MM.1S (cell line): ENCODE measurements at regions not wholly inside any gene's neighbourhood (a gene's known extent, or its start where the extent isn't known, plus 50 kb on each side); places are given as distances from the start of the nearest gene placed in this dataset.

ENCODE experiments used
- DNase-seq: peaks from one replicate; pipeline ENCODE4 v3.0.0-alpha.2; 2015
- H2AFZ ChIP-seq: fragments of 300-600 bp; sonication (generic); 2 replicates; pipeline ENCODE4 v1.6.0; 2016; ENCODE audit warnings: antibody characterized with exemption, low read length
- H3F3A ChIP-seq: fragments of 300-600 bp; sonication (generic); 2 replicates; pipeline ENCODE4 v1.6.1; 2016; ENCODE audit warnings: mild to moderate bottlenecking, antibody characterized with exemption, low read length, moderate library complexity, mixed read lengths; ENCODE audit not compliant: insufficient read depth
- H3K27ac ChIP-seq: fragments of 300-600 bp; sonication (generic); 2 replicates; pipeline ENCODE4 v1.5.1; 2016; ENCODE audit warnings: mild to moderate bottlenecking, low read length
- H3K27me3 ChIP-seq: fragments of 300-600 bp; sonication (generic); replicated peaks from 2 replicates; pipeline ENCODE4 v1.6.0; 2016; ENCODE audit warnings: low read length; ENCODE audit not compliant: insufficient read depth
- H3K36me3 ChIP-seq: fragments of 300-600 bp; sonication (generic); replicated peaks from 2 replicates; pipeline ENCODE4 v1.6.1; 2016; ENCODE audit warnings: mild to moderate bottlenecking, low read length, mixed read lengths; ENCODE audit not compliant: insufficient read depth
- H3K4me1 ChIP-seq: fragments of 300-600 bp; sonication (generic); 2 replicates; pipeline ENCODE4 v1.6.1; 2016; ENCODE audit warnings: low read length, mixed read lengths
- H3K4me2 ChIP-seq: fragments of 300-600 bp; sonication (generic); 2 replicates; pipeline ENCODE4 v1.6.0; 2016; ENCODE audit warnings: low read depth, low read length
- H3K4me3 ChIP-seq: fragments of 300-600 bp; sonication (generic); 2 replicates; pipeline ENCODE4 v1.5.1; 2016; ENCODE audit warnings: low read length, mixed read lengths
- H3K79me2 ChIP-seq: fragments of 300-600 bp; sonication (generic); 2 replicates; pipeline ENCODE4 v1.6.1; 2016; ENCODE audit warnings: mixed run types, low read length, mixed read lengths
- H3K9ac ChIP-seq: fragments of 300-600 bp; sonication (generic); 2 replicates; pipeline ENCODE4 v1.6.1; 2016; ENCODE audit warnings: low read length, mixed read lengths
- H3K9me2 ChIP-seq: fragments of 300-600 bp; sonication (generic); replicated peaks from 2 replicates; pipeline ENCODE4 v1.6.1; 2016; ENCODE audit warnings: mild to moderate bottlenecking, low read length, mixed read lengths; ENCODE audit not compliant: insufficient read depth
- H3K9me3 ChIP-seq: fragments of 300-600 bp; sonication (generic); replicated peaks from 2 replicates; pipeline ENCODE4 v1.6.1; 2016; ENCODE audit warnings: mild to moderate bottlenecking, low read length, mixed read lengths; ENCODE audit not compliant: insufficient read depth
- H4K20me1 ChIP-seq: fragments of 300-600 bp; sonication (generic); 2 replicates; pipeline ENCODE4 v1.6.1; 2016; ENCODE audit warnings: mild to moderate bottlenecking, low read length, moderate library complexity, mixed read lengths; ENCODE audit not compliant: insufficient read depth
- CTCF ChIP-seq: fragments of 300-600 bp; sonication (generic); IDR thresholded peaks from 2 replicates; pipeline ENCODE4 v1.5.1; 2016; ENCODE audit warnings: antibody characterized with exemption, low read length, mixed read lengths
- EZH2 ChIP-seq: fragments of 300-600 bp; sonication (generic); optimal IDR thresholded peaks from 2 replicates; pipeline ENCODE3; 2017; ENCODE audit warnings: low read depth, mild to moderate bottlenecking, antibody characterized with exemption, low read length, mixed read lengths
- EZH2phosphoT487 ChIP-seq: fragments of 300-600 bp; sonication (generic); IDR thresholded peaks from 2 replicates; pipeline ENCODE4 v1.6.1; 2018; ENCODE audit warnings: antibody characterized with exemption, low read length

GRCh38 chr22:25375683-25376082 lies 156.2 kb downstream of the CRYBB2 start:
- Histone ChIP-seq H3K79me2 (no peaks in the 10 kb centered on the region), H3K4me2 (no peak overlapping the region), H3K27ac (no peak overlapping the region)

DNA sequence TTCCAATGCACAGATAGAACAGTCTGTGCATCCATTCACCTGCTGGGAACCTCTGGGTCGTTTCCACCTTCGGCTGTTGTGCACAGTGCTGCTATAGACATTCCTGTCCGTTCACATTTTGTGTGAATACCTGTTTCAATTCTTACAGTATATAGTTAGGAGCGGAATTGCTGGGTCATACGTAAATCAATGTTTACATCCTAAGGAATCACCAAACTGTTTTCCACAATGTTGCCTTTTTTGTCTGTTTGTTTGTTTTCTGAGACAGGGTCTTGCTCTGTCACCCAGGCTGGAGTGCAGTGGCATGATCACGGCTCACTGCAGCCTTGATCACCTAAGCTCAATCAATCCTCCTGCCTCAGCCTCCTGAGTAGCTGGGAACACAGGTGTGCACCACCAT lies 158.3 kb downstream of the CRYBB2 start:
- H3K27me3 ChIP-seq: peaks cover 11% of the 10 kb centered on the region; the same call in 1 of the 2 replicates

More at GRCh38 chr22:25375683-25376082, 156.2 kb downstream of the CRYBB2 start:
- no peaks in the 10 kb centered on the region for H3K36me3 ChIP-seq
- no peaks in the 10 kb centered on the region for H3F3A ChIP-seq
- H3K9me3 ChIP-seq: no peaks in the 10 kb centered on the region
- no peak overlapping the region for H3K9ac ChIP-seq
- TF ChIP-seq EZH2 (no peak), CTCF (no peak), EZH2phosphoT487 (no peak)
- no peaks in the 10 kb centered on the region for H4K20me1 ChIP-seq
- H2AFZ ChIP-seq: no peak overlapping the region
- H3K4me1 ChIP-seq: no peaks in the 10 kb centered on the region
- DNase-seq: no peak
- H3K9me2 ChIP-seq: no peaks in the 10 kb centered on the region
- H3K4me3 ChIP-seq: no peak overlapping the region
- peaks cover 22% of the 10 kb centered on the region for H3K27me3 ChIP-seq

GRCh38 chr22:25380122-25380747 lies 160.8 kb downstream of the CRYBB2 start:
- Histone ChIP-seq H2AFZ (no peak overlapping the region), H3K27me3 (peaks cover 15% of the 10 kb centered on the region; the same call in 1 of the 2 replicates), H3K9ac (no peak overlapping the region), H3K4me1 (no peaks in the 10 kb centered on the region), H3K4me3 (no peak overlapping the region), H3K27ac (no peak overlapping the region), H3F3A (no peaks in the 10 kb centered on the region), H3K79me2 (no peaks in the 10 kb centered on the region), H3K9me2 (no peaks in the 10 kb centered on the region), H3K4me2 (no peak overlapping the region), H3K36me3 (no peaks in the 10 kb centered on the region), H3K9me3 (no peaks in the 10 kb centered on the region), H4K20me1 (no peaks in the 10 kb centered on the region)
- TF ChIP-seq EZH2 (no peak), EZH2phosphoT487 (no peak), CTCF (no peak)
- no peak for DNase-seq

More for the DNA sequence above, 158.3 kb downstream of the CRYBB2 start:
- no peak for TF ChIP-seq CTCF
- TF ChIP-seq EZH2phosphoT487: no peak
- TF ChIP-seq EZH2: no peak
- Histone ChIP-seq H4K20me1 (no peaks in the 10 kb centered on the region), H3K4me1 (no peaks in the 10 kb centered on the region), H2AFZ (no peak overlapping the region), H3K4me3 (no peak overlapping the region), H3K27ac (no peak overlapping the region), H3K9me2 (no peaks in the 10 kb centered on the region), H3K9me3 (no peaks in the 10 kb centered on the region), H3F3A (no peaks in the 10 kb centered on the region), H3K4me2 (no peak overlapping the region), H3K9ac (no peak overlapping the region), H3K79me2 (no peaks in the 10 kb centered on the region), H3K36me3 (no peaks in the 10 kb centered on the region)
- no peak for DNase-seq
